Thyroid gland (tissue), 4 donors: ENCODE measurements at regions not wholly inside any gene's neighbourhood (a gene's known extent, or its start where the extent isn't known, plus 50 kb on each side); places are given as distances from the start of the nearest gene placed in this dataset.
"Not testable (repeated sequence)": the region's sequence is repeated elsewhere in the genome, so short reads cannot be mapped to it uniquely, and the experiment has no call there.

Source experiments
- DNase-seq, 2 donors: peaks; one replicate each; pipeline ENCODE4 v3.0.0-alpha.2; 2019
- H3K27ac ChIP-seq, 3 donors: fragments of 200-600 bp; sonication (generic); 1 replicate in 2 of 3; 2 replicates in 1 of 3; pipeline ENCODE4 v1.5.1; 2016 to 2019; ENCODE audit warnings: mild to moderate bottlenecking in 1 of 3, moderate library complexity in 1 of 3
- H3K27me3 ChIP-seq: fragments of 200-600 bp; sonication (generic); one replicate; pipeline ENCODE4 v1.5.1; 2019
- H3K36me3 ChIP-seq, 2 donors: fragments of 200-600 bp; sonication (generic); one replicate each; pipeline ENCODE4 v1.5.1; 2016 to 2019
- H3K4me1 ChIP-seq, 2 donors: fragments of 200-600 bp; sonication (generic); one replicate each; pipeline ENCODE4 v1.5.1; 2017 to 2019
- H3K4me3 ChIP-seq, 3 donors: fragments of 200-600 bp; sonication (generic); replicated peaks in 1 of 3; 1 replicate in 2 of 3; 2 replicates in 1 of 3; pipeline ENCODE4 v1.5.1; 2016; ENCODE audit warnings: mild to moderate bottlenecking in 1 of 3
- H3K9me3 ChIP-seq: fragments of 200-600 bp; sonication (generic); one replicate; pipeline ENCODE4 v1.5.1; 2017
- CTCF ChIP-seq, 6 experiments: fragments of 200-600 bp in 3 of 6; fragments of 450-650 bp in 3 of 6; sonication (generic) in 3 of 6; IDR thresholded peaks; one replicate each; pipeline ENCODE4 v1.5.1; 2016 to 2019; ENCODE audit warnings: antibody characterized with exemption in 6 of 6, mild to moderate bottlenecking in 2 of 6, inconsistent platforms in 1 of 6, moderate library complexity in 1 of 6
- POLR2A ChIP-seq, 2 donors: fragments of 450-650 bp; IDR thresholded peaks; one replicate each; pipeline ENCODE4 v1.6.1; 2017; ENCODE audit warnings: antibody characterized with exemption in 2 of 2, mild to moderate bottlenecking in 2 of 2, moderate library complexity in 1 of 2
- WGBS, 2 donors: methylation state at CpG; one replicate each; pipeline ENCODE4 v1.1.5; 2017; 5-methylcytosine and 5-hydroxymethylcytosine counted together
- intact Hi-C: fragments of 100-400 bp; cut with DNase I; formaldehyde crosslinking; loops from one replicate; pipeline ENCODE4 v1.15.1; 2023

- no peak overlapping the region for H3K27ac ChIP-seq
- H3K27me3 ChIP-seq, result no peaks in the 10 kb centered on the region
- WGBS, 2 donors, result 69 to 74% methylated on average over 1 of the region's 1 CpG
- intact Hi-C loops, result no loop called here
- no peaks in the 10 kb centered on the region for H3K36me3 ChIP-seq
- H3K4me3 ChIP-seq, result no peak overlapping the region
- H3K4me1 ChIP-seq, result no peaks in the 10 kb centered on the region
- H3K9me3 ChIP-seq, result no peaks in the 10 kb centered on the region
- no peak for TF ChIP-seq POLR2A (IDR thresholded peaks at IDR 0.05)
- no peak for DNase-seq
These were observed 78.5 kb downstream of the TMCO5A start for GRCh38 chr15:38012894-38013293.

- Histone ChIP-seq H3K4me3 (no peak overlapping the region), H3K4me1 (no peaks in the 10 kb centered on the region), H3K27ac (no peak overlapping the region), H3K9me3 (no peaks in the 10 kb centered on the region), H3K36me3 (no peaks in the 10 kb centered on the region), H3K27me3 (no peaks in the 10 kb centered on the region)
- TF ChIP-seq CTCF (IDR thresholded peaks at IDR 0.05), result no peak
- TF ChIP-seq POLR2A (IDR thresholded peaks at IDR 0.05), result no peak
- intact Hi-C loops, result no loop called here
- no peak for DNase-seq
- WGBS, 2 donors, result 91 to 99% methylated on average over 6 of the region's 6 CpGs
These were observed 83.3 kb downstream of the TMCO5A start for GRCh38 chr15:38017721-38018120.

GRCh38 chr15:38019066-38019465 lies 84.6 kb downstream of the TMCO5A start:
- Histone ChIP-seq H3K9me3 (no peaks in the 10 kb centered on the region), H3K27me3 (no peaks in the 10 kb centered on the region), H3K36me3 (no peaks in the 10 kb centered on the region), H3K4me1 (no peaks in the 10 kb centered on the region), H3K4me3 (no peak overlapping the region), H3K27ac (no peak overlapping the region)
- intact Hi-C loops, result no loop called here
- no peak for DNase-seq
- TF ChIP-seq POLR2A (IDR thresholded peaks at IDR 0.05), result no peak
- no peak for TF ChIP-seq CTCF (IDR thresholded peaks at IDR 0.05)

- TF ChIP-seq POLR2A (IDR thresholded peaks at IDR 0.05) (no peak), CTCF (IDR thresholded peaks at IDR 0.05) (no peak)
- 64 to 66% methylated on average over 1 of the region's 1 CpG for whole genome bisulfite sequencing, 2 donors
These were observed 86.8 kb downstream of the TMCO5A start for GRCh38 chr15:38021259-38021658.

GRCh38 chr15:38024293-38025091 lies 90.1 kb downstream of the TMCO5A start:
- H3K9me3 ChIP-seq, result no peaks in the 10 kb centered on the region
- 92 to 96% methylated on average over 2 of the region's 2 CpGs for WGBS, 2 donors
- intact Hi-C loops, result no loop called here
- no peaks in the 10 kb centered on the region for H3K36me3 ChIP-seq
- DNase-seq, result no peak
- H3K27me3 ChIP-seq, result no peaks in the 10 kb centered on the region
- H3K4me3 ChIP-seq, result no peak overlapping the region
- H3K27ac ChIP-seq, result no peak overlapping the region
- no peaks in the 10 kb centered on the region for H3K4me1 ChIP-seq
- TF ChIP-seq POLR2A (IDR thresholded peaks at IDR 0.05) (no peak), CTCF (IDR thresholded peaks at IDR 0.05) (no peak)

More at GRCh38 chr15:38021259-38021658, 86.8 kb downstream of the TMCO5A start:
- no peaks in the 10 kb centered on the region for H3K27me3 ChIP-seq
- H3K36me3 ChIP-seq, result no peaks in the 10 kb centered on the region
- DNase-seq, result no peak
- H3K27ac ChIP-seq, result no peak overlapping the region
- no peaks in the 10 kb centered on the region for H3K9me3 ChIP-seq
- no peaks in the 10 kb centered on the region for H3K4me1 ChIP-seq
- intact Hi-C loops, result no loop called here
- no peak overlapping the region for H3K4me3 ChIP-seq

GRCh38 chr15:38025656-38026055 lies 91.2 kb downstream of the TMCO5A start:
- intact Hi-C loops, H3K36me3 ChIP-seq, H3K4me1 ChIP-seq, H3K27me3 ChIP-seq, H3K27ac ChIP-seq, H3K9me3 ChIP-seq, DNase-seq, H3K4me3 ChIP-seq: not testable (repeated sequence)
- 100% methylated on average over 1 of the region's 1 CpG for WGBS, 2 donors
